CD4-positive, alpha-beta T cell treated with Interleukin-10 for 1 hour (primary cell): ENCODE measurements at regions not wholly inside any gene's neighbourhood (a gene's known extent, or its start where the extent isn't known, plus 50 kb on each side); places are given as distances from the start of the nearest gene placed in this dataset.
"Not testable (repeated sequence)": the region's sequence is repeated elsewhere in the genome, so short reads cannot be mapped to it uniquely, and the experiment has no call there.

Experiments
- DNase-seq: peaks from one replicate; pipeline ENCODE4 v3.0.0-alpha.2; 2020

DNA sequence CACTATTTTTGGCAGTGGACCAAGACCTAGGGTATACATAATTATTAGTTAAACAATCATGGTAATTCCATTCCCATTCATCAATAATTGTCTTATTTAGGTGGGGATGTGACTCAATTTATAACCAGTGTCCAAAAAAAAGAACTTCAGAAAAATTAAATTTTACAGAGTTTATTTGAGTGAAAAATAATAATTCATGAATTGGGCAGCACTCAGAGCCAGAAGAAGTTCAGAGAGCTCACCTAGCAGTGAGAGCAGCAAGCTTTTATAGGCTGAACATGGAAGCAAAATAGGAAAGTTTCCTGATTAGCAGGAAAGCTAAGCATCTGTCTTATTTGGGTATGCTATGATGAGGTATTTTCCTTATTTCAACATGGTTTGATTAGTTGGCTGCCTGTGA, 500.8 kb downstream of the PCDH7 start:
- DNase-seq, result no peak

DNA sequence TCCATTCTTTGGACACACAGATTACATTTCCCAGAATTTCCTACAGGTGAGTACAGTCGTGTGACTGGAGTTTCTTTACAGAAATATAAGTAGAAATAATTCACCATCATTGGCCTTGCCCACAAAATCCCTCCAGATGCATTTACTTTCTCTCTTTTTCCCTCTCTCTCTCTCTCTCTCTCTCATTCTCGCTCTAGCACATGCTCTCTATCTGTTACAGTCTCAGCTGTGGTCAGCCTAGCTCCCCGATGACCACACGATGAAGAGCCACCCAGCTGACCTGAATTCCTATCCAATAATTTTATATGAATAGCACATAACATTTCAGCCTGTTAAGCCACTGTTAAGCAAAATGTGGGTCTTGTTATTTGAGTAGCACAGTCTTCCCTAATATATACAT, 507.9 kb downstream of the PCDH7 start:
- DNase-seq, result no peak

DNA sequence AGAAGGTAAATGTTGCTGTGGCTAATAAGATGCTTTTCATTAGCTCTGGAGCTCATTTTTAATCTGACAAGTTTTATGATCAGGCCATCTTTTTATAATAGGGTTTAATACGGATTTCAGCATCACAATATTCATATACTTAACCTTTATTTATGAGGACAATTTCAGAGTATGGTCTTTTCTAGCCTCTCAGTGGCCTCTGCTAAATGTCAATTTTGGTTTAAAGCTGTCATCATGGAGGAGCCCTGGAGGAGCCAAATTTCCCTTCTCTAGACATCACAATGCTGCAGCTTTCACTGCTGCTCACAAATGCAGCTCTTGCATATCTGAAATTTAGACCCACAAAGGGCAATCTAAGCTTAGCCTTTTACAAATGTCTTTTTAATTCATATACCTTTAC, 510.4 kb downstream of the PCDH7 start:
- no peak for DNase-seq

DNA sequence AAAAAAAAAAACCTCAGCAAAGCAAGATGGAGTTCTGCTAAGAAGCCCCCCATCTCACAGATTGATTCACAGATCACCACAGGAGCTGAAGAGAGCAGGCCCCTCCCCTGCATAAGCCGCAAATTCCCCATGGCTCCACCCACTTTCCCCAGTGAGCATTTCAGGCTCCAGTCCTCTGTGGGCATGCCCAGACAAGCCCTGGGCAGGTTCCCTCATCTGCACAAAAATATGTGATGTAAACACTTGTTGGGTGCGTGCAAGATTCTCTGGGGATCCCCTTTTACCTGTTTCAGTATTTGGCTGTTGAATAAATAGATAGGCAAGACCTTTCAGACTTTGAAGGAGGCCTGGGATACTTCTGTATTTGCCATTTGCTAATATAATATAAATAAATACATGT, 514.3 kb downstream of the PCDH7 start:
- no peak for DNase-seq

DNA sequence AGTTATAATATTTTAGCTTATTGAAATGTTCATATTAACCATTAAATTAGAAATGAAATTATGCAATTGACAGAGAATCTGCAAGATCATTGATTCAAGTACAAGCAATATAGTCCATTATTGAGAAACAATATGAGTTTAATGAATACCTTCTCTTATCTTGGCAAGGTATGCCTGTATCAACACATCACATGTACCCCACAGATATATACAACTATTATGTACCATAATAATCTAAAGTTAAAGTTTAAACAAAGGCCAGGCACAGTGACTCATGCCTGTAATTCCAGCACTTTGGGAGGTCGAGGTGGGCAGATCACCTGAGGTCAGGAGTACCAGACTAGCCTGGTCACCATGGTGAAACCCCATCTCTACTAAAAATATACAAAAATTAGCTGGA, 514.7 kb downstream of the PCDH7 start:
- DNase-seq, result no peak

DNA sequence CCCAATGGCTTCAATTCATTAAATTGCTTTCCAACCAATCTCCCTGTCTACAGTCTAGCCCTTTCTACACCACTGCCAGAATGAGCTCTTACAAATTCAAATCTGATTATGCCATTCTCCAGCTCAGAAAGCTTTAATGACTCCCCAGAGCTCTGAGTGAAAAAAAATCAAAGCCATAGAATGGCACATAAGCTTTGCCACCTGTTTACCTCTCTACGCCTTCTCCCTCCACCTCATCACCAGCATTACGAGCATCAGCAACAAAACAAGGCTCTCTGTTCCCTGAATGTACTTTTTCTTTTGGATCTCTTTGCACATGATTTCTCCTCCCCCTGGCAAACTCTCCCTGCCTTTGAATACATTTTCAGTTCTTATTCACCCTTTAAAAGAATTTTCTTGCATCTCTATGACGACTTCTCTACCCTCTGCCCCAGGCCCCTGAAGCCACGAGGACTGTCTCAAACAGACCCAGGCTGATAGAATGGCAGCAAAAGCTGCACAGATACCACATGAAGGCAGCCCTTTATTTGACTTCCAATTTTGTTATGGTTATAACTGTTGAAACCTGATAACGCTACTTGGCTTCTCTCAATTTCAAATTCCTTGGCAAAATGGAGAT, 516.0 kb downstream of the PCDH7 start:
- no peak for DNase-seq

DNA sequence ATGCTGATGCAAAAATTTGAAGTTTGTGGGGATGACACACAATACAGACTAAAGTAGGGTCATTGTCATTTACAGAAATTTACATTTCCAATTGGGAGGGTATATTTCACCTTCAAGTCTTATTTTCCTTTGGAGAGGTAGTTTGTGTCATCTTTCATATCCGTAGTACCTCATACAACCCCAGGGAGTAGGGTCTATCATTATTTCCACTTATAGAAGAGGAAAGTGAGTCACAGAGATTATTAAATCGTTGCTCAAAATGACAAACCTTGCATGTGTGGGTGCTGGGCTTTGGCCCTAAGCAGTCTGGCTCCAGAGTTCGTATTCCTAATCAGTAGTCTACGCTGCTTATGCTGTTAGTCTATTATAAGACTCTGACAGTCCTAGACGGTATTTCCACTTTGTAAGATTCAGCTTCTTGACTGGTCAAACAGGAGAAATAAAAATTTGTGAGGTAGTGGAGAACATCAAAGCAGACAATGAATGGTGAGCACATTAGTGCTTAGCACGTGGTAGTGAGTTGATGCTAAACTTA, 516.5 kb downstream of the PCDH7 start:
- DNase-seq, result no peak

DNA sequence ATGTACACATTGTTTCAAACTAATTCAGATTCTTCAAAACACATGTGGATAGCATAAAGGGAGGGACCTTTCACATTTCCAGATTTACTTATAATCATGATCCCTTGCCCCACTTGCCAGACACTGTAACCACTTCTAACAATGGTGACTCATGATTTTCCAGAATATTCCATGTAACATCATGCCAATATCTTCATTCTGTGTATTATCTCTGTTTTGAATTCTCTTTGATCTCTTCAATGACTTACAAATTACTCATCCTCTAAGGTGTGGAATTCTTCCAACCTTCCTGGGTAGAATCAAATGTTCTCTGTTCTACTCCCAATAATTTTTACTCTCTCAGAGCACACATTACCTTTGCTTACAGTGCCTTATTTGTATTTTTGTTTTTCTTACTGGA, 517.1 kb downstream of the PCDH7 start:
- DNase-seq, result no peak

DNA sequence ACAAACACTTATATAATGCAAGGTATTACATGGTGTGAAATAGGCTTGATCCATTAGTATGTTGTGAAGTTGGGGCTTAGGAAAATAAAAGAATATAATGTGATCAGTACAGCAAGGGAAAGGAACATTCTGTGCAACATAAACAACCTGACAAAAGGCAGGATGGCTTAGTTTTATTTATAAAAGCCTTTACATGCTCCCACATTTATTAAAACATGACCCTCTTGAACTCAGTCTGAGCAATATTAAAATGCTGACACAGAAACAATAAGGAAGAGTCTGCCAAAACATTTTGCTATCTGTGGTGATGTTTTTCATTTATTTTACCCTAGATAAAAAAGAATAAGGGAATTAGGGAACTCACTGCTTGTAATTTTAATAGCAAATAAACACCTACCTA, 519.7 kb downstream of the PCDH7 start:
- no peak for DNase-seq

DNA sequence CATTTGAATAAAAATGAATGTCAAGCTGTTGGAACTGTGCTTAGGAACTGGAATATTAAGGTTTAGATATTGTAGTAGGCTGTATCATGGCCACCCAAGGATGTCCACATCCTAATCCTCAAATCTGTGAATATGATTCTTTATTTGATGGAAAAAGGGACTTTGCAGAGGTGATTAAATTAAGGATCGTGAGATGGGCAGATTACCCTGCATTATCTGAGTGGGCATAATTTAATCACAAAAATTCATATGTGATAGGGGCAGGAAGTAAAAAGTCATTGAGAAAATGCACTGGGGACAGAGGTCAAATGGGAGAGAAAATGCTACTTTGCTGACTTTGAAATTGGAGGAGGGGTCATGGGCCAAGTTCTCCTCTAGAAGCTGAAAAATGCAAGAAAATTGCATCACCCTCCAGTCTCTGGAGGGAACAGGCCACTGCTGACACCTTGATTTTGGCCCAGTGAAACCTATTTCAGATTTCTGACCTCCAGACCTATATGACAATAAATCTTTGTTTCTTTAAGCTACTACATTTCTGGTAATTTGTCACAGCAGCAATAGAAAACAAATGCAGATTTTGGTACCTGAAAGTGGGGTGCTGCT, 521.4 kb downstream of the PCDH7 start:
- DNase-seq, result no peak

DNA sequence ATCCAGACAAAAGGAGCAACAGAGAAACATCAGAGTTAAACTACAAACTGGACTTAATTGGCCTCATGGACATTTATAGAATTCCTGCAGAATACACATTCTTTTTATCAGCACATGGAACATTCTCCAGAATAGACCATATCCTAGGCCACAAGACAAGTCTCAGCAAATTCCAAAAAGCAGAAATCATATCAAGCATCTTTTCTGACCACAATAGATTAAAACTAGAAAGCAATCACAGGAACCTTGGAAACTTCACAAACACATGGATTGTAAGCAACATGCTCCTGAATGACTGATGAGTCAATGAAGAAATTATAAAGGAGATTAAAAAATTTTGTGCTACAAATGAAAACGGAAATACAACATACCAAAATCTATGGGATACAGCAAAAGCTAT, 526.7 kb downstream of the PCDH7 start:
- DNase-seq, result no peak

DNA sequence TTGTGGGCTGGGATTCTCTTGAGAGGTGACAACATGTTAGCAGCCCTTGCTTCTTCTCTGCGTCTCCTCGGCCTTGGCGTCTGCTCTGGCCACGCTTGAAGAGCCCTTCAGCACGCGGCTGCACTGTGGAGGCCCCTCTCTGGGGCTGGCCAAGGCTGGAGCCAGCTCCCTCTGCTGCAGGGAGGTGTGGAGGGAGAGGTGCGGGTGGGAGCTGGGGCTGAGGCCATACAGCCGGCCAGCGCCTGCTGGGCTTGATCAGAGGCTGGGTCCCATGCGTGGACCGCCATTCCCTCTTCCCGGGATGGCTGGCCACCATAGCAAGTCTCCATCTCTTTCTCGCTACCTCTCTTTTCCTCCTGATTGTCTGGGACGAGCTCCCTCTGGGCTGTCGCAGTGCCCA, 539.0 kb downstream of the PCDH7 start:
- no peak for DNase-seq

DNA sequence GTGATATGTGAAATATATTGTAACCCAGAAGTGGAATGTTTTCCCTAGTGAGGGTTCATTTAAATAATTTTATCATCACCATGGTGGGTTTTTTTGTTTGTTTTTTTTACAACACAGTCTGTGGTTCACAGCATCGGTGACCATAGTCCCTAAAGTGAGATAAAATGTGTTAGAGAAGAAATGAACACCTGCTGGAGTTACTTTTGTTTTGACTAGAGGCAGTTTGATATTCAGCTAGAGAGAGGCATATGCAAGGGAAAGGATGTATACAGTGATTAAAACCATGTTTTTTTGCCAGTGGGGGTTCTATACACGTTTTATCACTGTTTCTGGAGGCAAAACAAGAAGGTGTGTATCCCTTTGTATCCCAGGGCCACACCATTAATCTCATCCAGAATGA, 541.5 kb downstream of the PCDH7 start:
- DNase-seq, result no peak

DNA sequence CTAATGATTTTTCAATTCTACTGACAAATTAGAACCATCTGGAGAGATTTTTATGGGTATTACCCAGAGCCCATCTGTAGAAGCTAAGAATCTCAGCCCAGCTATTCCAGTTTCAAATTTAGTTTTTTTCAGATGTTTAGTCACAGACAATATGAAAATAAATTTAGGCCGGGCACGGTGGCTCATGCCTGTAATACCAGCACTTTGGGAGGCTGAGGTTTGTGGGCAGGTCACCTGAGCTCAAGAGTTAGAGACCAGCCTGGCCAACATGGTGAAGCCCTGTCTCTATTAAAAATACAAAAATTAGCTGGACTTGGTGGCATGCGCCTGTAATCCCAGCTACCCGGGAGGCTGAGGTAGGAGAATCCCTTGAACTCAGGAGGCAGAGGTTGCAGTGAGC, 545.9 kb downstream of the PCDH7 start:
- DNase-seq, result not testable (repeated sequence)

DNA sequence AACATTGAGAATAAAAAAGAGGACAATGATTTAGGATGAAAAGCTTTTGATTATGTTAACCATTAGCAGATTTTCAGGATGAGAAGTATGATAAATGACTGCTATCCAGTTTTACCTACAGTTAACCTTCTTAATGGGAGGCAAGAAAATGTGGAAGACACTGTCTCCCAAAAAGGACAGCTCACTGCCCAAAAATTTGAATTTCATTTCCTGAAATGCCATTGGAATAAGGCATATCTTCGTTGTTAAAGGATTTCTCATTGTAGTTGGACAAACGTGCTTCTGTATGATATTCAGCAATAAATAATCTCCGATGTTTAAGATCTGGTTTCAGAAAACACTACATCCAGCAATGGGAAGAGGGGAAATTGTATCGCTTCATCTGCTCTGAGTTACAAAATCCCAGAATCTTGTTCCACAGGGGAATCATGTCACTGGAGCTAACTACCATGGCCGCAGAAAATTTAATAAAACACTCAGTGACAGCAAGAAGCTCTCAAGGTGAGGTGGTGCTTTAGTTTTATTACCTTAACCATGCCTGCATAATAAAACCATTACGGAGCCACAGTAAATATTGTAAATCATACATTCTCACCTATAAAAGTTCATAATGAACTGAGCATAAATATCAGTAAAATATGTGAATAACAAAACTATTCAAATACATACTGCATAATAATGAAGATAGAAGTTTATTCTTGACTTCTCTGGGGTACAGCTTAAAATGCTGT, 552.3 kb downstream of the PCDH7 start:
- no peak for DNase-seq

DNA sequence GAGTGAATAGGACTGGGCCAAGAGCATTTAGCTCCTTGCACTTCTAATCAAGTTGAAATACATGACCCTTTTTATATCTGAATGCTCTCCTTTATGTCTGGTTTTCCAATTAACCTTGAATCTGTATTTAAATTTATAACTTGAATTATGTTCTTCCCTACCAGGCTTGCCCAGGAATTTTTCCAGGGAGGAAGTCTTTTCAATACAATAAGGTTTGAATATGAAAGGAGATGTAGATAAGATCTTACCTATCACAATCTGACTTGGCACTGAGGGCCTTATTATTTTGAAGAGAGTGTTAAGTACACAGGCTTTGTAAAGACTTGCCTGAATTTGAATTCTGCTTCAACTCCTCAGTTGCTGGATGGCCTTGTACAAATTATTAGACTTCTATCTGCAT, 555.7 kb downstream of the PCDH7 start:
- no peak for DNase-seq

DNA sequence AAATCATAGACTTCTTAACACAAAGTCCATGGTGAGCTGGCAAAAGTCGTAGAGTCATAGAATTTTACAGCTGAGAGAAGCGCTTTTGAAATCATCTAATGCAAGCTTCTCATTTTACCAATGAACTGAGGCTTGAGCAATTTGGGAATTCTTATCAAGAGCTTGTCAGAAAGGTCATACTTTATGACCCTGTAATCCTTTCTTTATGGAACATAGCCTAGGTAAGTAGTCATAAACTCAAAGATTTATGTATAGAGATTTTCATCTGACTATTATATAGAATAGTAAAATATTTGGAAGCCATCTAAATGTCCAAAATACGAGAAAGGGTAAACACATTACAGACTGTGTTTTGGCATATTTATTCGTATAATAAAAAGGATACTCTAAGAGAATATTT, 563.5 kb downstream of the PCDH7 start:
- no peak for DNase-seq

DNA sequence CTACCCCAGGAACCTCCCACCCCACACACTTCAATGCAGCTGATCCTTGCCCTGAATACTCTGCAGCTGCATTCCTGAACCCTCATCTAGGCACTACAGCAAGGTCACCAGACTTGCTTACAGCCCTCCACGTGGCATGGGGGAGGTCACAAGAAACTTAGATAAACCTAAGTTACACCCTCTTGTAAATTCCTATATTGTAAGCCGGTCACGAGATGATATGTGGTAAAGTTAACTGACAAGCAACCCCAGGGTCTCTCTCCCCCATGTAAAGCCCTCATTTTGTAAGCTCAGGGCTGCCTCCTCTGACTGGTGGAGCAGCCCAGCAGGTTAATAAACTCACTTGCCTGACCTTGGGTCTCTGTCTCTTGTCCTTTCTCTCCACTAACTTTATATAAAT, 570.7 kb downstream of the PCDH7 start:
- no peak for DNase-seq

DNA sequence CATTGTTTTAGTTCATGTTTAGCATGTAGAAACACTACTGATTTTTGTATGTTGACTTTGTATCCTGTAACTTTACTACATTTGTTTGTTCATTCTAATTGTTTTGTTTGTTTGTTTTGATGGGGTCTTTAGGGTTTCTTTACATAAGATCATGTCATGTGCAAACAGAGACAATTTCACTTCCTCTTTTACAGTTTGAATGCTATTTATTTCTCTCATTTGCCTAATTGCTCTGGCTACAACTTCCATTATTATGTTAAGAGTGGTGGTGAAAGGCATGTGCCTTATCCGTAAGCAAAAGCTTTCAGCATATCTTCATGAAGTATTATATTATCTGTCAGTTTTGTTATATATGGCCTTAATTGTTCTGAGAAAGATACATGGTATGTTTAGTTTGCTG, 571.1 kb downstream of the PCDH7 start:
- DNase-seq, result no peak

DNA sequence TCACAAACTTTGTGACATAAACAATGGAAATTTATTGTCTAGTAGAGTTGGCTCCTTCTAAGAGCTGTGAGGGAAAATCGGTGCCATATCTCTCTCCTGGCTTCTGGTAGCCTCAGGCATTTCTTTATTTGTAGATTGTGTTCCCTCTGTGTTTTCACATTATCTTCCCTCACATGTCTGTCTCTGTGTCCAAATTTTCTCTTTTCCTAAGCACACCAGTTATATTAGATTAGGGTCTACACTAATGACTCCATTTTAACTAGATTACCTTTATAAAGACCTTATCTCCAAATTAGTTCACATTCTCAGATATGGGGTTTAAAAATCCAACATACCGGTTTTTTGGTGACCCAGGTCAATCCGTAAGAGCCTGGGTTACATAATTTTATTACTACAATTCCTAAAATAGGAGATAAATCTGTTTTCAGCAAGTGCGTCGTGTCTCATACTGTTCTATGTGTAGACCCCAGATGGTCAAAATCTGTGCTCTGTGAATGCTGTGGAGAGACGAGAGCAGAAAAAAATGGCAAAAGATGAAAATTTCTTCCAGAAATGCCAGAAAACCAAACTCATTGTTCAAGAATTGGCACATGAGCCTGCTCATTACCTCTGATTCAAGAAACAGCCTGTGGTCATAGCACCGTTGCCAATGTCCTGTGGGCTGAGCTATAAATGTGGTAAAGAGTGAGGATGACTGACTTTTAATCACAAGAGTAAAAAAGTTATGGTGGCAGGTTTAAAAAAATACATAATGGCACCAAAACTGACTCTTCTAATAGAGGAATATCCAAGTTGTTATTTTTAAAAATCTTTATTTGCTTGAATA, 574.7 kb downstream of the PCDH7 start:
- DNase-seq, result no peak

DNA sequence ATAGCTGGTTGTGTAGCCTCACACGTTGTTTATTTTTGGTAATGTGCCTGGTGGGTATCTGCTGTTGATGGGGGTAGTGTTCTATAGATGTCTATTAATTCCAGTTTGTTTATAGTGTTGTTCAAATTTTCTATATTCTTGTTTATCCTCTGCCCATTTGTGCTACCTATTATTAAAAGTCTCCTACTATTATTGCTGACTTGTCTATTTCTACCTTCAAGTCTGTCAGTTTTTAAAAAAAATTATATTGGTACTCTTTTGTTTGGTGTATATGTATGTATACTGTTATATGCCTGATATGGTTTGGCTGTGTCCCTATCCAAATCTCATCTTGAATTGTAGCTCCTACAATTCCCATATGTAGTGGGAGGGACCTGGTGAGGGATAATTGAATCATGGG, 578.6 kb downstream of the PCDH7 start:
- DNase-seq, result no peak

DNA sequence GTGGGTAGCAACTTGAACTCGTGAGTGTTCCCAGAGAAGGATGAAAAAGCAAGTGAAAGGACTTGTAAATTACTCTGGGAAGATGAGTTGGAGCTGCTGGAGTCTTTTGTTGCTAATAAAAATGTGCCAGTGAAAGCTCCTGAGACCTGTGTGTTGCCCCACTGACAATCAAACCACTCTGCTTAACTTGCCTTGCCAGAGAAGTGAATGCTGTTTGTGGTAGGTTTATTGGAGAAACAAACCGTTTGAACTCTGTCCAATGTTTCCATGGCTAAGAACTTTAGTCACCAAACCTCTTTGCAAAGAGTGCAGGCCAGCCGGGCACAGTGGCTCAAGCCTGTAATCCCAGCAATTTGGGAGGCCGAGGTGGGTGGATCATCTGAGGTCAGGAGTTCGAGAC, 586.9 kb downstream of the PCDH7 start:
- no peak for DNase-seq

DNA sequence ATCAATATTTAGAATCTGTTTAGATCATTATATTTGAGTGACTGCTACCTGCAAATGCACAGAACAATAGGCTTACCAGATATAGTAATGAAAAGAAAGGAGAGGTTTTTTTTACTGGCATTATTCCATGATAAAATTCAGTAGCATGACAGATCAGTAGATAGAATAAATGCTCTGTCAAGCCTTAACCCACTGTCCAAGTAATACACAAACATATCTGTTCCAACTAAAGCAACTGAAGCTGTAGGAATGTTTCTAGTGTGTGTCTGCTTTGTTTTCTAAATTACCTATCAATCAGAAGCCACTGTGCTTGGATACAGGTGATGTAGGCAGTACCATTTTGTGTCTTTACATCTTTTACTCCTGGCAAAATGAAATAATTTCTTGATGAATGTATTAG, 604.6 kb downstream of the PCDH7 start:
- DNase-seq, result no peak

DNA sequence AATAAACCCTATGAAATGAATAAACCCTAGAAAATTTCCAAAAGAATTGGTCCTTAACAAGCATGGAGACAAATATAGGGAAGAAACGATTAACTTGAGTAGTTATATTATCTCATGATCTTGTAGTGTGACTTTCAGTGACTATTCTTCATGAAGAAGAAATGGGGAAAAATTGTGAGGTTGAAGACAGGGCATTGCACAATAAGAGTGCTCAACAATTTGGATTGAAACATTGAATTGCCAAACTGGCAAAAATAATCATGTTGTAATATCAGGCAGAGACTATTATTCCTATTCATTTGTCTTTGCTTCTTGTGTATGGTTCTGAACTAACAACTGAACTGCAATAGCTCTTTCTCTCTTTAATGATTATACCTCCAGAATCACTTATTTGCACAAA, 605.1 kb downstream of the PCDH7 start:
- no peak for DNase-seq
